Type B pancreatic cell (in vitro differentiated cells): ENCODE measurements at regions not wholly inside any gene's neighbourhood (a gene's known extent, or its start where the extent isn't known, plus 50 kb on each side); places are given as distances from the start of the nearest gene placed in this dataset.

ENCODE experiments used
- DNase-seq: peaks from one replicate; pipeline ENCODE4 v3.0.0; 2021; ENCODE audit warnings: mixed read lengths; ENCODE audit not compliant: unreplicated experiment; ENCODE audit errors: extremely low spot score
- H3K27ac Mint-ChIP-seq: 2 replicates; pipeline ENCODE4 v1.8.0; 2021; ENCODE audit warnings: mild to moderate bottlenecking, mixed read lengths
- H3K27me3 Mint-ChIP-seq: 2 replicates; pipeline ENCODE4 v1.8.0; 2021; ENCODE audit warnings: mixed read lengths
- H3K36me3 Mint-ChIP-seq: 2 replicates; pipeline ENCODE4 v1.8.0; 2021; ENCODE audit warnings: mixed read lengths
- H3K4me1 Mint-ChIP-seq: one replicate; pipeline ENCODE4 v1.8.0; 2021; ENCODE audit warnings: mixed read lengths; ENCODE audit not compliant: unreplicated experiment
- H3K4me3 Mint-ChIP-seq: 2 replicates; pipeline ENCODE4 v1.8.0; 2021; ENCODE audit warnings: mild to moderate bottlenecking, mixed read lengths
- H3K9me3 Mint-ChIP-seq: 2 replicates; pipeline ENCODE4 v1.8.0; 2021; ENCODE audit warnings: mixed read lengths
- TF ChIP-seq, protein P1 (sequence below): fragments of 200-600 bp; sonication (generic); conservative IDR thresholded peaks from 2 replicates; pipeline ENCODE4 v1.5.0; 2021; ENCODE audit warnings: antibody characterized with exemption, mild to moderate bottlenecking

DNA sequence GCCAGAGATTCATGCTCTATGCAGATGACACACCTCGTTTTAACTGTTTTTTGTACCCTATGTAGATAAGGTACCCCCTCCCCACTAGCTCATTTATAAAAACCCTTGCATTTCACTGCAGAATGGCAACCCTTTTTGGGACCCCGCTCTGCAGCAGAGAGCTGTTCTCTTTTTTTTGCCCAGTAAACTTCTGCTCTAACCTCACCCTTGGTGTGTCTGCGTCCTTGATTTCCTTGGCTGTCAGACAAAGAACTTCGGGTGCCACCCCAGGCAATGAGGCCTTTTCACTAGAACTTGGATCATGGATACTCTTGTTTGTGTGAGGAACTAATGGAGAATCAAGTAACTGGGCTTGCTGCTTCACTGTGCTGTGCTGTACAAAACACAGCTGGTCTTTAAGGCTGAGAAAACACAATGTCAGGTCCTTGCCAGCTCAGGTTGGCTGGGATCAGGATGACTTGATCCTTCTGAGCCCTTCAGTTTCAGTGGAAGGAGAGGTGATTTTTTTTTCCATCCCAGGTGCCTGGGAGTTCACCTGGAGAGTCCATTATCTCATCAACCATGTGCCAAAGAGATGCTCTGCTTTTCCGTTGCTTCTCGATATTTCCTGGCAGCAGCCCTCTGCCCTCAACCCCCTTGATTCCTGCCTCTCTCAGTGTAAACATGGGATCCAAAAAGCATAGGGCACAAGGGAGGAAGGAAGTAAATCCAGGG is 133.2 kb upstream of the FAM20A start:
- Mint-ChIP-seq H3K27ac (peak overlapping the region; percentile 55), H3K9me3 (peaks cover under 1% of the 10 kb centered on the region), H3K4me3 (no peak overlapping the region), H3K36me3 (no peaks in the 10 kb centered on the region), H3K4me1 (peaks cover 24% of the 10 kb centered on the region), H3K27me3 (no peaks in the 10 kb centered on the region)
- DNase-seq = no peak
- TF ChIP-seq, protein P1, sequence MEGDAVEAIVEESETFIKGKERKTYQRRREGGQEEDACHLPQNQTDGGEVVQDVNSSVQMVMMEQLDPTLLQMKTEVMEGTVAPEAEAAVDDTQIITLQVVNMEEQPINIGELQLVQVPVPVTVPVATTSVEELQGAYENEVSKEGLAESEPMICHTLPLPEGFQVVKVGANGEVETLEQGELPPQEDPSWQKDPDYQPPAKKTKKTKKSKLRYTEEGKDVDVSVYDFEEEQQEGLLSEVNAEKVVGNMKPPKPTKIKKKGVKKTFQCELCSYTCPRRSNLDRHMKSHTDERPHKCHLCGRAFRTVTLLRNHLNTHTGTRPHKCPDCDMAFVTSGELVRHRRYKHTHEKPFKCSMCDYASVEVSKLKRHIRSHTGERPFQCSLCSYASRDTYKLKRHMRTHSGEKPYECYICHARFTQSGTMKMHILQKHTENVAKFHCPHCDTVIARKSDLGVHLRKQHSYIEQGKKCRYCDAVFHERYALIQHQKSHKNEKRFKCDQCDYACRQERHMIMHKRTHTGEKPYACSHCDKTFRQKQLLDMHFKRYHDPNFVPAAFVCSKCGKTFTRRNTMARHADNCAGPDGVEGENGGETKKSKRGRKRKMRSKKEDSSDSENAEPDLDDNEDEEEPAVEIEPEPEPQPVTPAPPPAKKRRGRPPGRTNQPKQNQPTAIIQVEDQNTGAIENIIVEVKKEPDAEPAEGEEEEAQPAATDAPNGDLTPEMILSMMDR = no peak

DNA sequence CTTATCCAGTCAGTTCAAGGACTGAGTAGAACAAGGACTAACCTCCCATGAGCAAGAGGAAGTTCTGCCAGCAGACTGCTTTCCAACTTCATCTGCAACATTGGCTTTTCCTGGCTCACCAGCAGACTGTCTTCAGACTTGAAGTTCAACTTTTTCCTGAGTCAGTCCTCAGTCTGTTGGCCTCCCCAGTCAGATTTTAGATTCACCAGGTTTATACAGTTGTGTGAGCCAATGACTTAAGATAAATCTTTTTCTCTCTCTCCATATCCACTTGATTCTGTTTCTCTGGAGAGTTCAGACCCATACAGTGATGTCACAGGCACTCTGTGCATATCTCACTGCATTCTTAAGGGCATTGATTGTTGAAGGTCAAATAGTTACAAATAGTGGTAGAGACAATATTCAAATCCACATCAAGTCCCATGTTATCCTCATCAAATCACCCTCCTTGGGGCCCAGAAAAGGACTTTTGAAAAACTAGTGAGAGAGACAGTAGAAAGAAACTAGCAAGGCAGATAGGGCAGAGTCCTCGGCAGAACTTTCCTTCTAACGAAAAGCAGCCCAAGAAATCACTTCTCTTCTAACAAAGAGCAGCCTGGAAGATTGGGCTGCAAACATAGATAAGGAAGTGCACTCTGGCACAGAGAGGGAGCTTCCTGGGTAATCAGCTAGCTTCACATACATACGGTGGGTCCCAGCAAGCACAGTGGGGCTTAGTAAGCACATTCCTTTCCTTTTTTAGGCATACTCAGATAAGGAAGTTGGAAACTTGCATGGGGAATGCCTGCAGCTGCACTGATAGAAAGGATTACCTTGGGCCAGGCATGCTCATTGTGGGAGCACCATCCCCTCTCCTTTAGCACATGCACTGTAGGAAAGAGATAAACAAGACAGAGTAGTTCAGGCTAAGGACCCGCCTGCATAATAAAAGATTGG is 132.3 kb upstream of the FAM20A start:
- Mint-ChIP-seq H3K9me3 (peaks cover 4% of the 10 kb centered on the region), H3K36me3 (no peaks in the 10 kb centered on the region), H3K27ac (peak overlapping the region; percentile 55), H3K4me3 (no peak overlapping the region), H3K4me1 (peaks cover 24% of the 10 kb centered on the region), H3K27me3 (no peaks in the 10 kb centered on the region)
- DNase-seq = no peak
- TF ChIP-seq, protein P1 = no peak

DNA sequence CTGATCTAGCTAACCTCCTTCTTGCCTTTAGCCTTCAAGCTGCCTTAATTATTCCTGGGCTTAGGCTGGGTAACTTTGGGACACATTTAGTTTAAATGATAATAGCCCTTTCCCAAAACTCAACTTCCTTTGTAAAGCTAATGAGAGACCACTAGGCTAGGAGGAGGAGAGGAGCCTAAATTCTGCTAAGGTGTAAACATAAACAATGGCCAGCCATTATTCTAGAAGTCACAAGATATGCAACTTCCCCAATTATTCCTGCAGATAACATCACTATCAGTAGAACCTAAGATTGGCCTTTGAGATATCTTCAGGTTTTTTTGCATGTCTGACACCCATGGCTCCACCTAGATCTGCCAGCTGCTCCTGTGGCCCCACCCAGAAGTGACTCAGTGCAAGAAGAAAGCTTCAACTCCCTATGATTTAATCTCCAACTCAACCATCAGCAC is 131.2 kb upstream of the FAM20A start:
- TF ChIP-seq, protein P1 = no peak
- H3K9me3 Mint-ChIP-seq = peaks cover 4% of the 10 kb centered on the region
- peaks cover 17% of the 10 kb centered on the region for H3K4me1 Mint-ChIP-seq
- no peak for DNase-seq
- no peaks in the 10 kb centered on the region for H3K36me3 Mint-ChIP-seq
- H3K4me3 Mint-ChIP-seq = no peak overlapping the region
- no peaks in the 10 kb centered on the region for H3K27me3 Mint-ChIP-seq
- no peak overlapping the region for H3K27ac Mint-ChIP-seq

DNA sequence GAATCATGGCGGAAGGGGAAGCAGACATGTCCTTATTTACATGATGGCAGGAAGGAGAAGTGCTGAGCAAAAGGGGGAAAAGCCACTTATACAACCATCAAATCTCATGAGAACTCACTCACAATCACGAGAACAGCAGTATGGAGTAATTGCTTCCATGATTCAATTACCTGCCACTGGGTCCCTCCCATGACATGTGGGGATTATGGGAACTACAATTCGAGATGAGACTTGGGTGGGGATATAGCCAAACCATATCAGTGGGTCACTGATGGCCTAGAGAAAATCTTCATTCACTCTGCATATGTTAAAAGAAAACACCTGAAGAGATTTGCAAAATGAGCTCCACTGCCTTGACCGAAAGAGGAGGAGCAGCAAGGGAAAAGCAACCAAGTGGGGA is 130.3 kb upstream of the FAM20A start:
- H3K9me3 Mint-ChIP-seq = peaks cover 4% of the 10 kb centered on the region
- no peaks in the 10 kb centered on the region for H3K27me3 Mint-ChIP-seq
- no peak for DNase-seq
- TF ChIP-seq, protein P1 = no peak
- no peaks in the 10 kb centered on the region for H3K36me3 Mint-ChIP-seq
- no peak overlapping the region for H3K4me3 Mint-ChIP-seq
- H3K4me1 Mint-ChIP-seq = peaks cover 14% of the 10 kb centered on the region
- peak overlapping the region; percentile 2 for H3K27ac Mint-ChIP-seq

DNA sequence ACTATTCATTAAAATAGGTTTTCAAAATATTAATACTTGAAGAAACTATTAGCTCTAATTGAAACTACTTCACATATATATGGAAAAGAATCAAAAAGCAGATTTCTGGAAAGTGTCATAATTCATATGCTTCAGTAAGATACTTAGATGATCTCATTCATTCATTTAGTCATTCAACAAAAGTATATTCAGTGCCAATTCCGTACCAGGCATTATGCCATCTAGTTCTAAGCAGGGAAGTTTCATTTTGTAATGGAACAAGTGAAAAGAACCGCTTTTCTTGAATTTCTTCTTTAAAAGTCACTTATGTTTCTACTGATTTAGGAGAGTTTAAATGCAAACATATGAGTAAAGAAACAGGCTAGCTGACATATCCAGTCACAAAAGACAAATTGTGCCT is 118.3 kb upstream of the FAM20A start:
- Mint-ChIP-seq H3K27ac (no peak overlapping the region), H3K27me3 (no peaks in the 10 kb centered on the region), H3K9me3 (peaks cover 4% of the 10 kb centered on the region), H3K4me1 (no peaks in the 10 kb centered on the region), H3K36me3 (no peaks in the 10 kb centered on the region), H3K4me3 (no peak overlapping the region)
- TF ChIP-seq, protein P1 = no peak
- no peak for DNase-seq
